NCI-H1417 (cell line): ENCODE measurements at regions not wholly inside any gene's neighbourhood (a gene's known extent, or its start where the extent isn't known, plus 50 kb on each side); places are given as distances from the start of the nearest gene placed in this dataset.
A peak's percentile ranks its signal among the peaks of the same experiment; 100 is the strongest.
"Not testable (repeated sequence)": the region's sequence is repeated elsewhere in the genome, so short reads cannot be mapped to it uniquely, and the experiment has no call there.

Experiments used
- DNase-seq, 3 experiments: peaks; one replicate each; lab custom pipeline; 2025; lab: John Stamatoyannopoulos, UW

DNA sequence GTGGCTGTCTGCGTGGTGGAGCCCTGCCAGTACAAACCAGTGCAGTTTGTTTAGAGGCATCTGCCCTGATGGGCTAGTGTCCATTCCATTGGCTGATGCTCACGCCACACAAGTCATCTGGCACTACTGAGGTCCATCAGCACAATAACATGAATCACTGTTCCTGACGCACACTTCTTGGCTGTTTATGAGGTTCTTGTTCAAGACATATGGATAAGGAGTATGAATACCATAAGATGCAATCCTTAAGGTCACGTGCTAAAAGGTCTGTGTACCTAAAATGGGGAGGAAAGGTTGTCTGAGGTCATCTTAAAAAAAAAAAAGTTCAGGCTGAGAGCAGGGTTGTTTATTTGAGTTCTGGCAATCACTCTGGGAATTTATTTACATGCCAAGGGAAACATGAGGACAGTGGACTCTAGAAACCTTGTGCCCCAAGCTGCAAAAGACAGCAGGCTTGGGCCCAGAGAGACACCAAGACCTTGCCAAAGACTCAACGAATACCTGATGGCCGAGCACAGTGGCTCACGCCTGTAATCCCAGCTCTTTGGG lies 54.1 kb upstream of the SHLD1 start:
- no peak for DNase-seq

DNA sequence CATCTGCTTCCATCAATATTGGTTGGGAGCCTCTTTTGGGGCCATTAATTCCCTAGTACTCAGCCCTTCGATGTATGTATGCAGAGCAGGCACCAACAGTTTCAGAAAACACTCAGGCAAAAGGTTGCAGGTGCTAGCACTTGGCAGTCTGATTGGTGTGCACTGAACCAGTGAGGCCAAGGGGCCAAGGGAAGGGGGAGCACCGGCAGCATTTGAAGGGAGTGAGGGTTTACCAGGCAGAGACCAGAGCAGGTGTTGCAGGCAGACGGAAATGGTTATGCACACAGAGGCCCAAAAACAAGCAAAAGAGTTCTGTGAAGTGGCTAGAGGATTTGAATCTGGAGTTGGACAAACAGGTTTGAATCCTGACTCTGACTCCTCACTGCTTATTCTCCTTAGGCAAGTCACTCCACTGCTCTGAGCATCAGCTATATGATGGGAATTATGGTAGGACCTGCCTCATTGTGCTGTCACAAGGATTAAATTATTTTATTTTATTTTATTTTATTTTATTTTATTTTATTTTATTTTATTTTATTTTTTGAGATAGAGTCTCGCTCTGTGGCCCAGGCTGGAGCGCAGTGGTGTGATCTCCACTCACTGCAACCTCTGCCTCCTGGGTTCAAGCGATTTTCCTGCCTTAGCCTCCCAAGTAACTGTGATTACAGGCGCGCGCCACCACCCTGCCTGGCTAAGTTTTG lies 58.1 kb upstream of the SHLD1 start:
- peak; percentile 62 to 92 (median 87) for DNase-seq

DNA sequence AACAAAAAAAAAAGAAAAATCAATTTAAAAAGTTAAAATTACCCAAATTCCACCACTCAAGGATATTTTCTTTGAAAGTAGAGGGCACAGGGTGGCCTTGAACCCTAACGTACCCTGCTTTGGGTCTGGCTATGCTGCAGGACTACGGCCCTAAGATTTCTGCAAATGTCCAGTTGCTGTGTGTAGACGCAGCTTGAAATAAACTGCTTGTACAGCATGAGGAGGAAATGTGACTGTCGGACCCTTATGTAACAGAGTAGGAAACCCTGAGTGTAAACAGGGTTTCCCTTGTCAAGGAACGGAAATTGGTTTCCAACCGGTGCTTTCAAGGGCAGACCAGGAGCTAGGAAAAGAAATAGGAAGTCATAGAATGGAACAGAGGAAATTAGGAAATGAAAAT lies 60.7 kb upstream of the SHLD1 start:
- no peak for DNase-seq

DNA sequence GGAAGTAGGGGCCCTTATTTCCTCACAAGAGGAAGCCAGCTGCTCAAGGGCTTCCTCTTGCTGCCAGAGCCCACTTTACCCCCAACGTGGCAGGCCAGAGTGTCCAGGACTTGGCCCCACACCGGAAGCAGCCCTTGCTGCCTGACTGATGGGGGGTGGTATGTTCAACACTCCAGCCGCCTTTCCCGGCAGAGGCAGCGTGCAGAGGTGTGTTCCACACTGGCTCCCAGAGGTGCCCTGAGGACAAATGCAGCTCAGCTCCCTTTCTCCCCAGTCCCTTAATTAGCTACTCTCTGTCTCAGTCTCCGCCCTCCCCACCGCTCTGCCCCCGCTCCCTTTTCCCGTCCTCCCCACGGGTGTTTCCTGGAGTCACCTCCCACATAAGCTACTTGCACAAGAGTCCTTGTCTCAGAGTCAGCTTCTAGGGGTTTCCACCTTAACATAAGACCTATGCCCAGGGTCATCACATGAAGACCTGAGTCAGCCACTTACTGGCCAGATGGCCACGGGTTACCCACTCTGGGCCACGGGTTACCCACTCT lies 61.7 kb upstream of the SHLD1 start:
- peak in 2 of 3 experiments; percentile 27 to 39 for DNase-seq

DNA sequence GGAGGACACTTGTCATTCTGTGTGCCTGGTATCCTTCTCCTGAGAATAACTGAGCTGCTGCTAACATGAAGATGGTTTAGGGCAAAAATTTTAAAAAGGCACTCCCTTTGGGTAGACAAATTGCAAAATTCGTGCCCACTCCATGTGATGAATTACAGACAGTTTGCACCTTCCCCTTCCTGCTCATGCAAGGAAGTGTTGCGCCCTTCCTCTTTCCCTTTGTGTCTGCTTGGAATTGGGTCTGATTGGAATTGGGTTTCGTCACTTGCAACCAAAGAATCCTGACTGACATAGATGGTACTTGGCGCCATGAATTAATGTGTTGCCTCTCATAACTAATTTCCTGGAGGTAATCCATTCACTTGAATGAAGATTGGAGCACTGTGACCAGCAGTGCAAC lies 62.3 kb upstream of the SHLD1 start:
- no peak for DNase-seq

DNA sequence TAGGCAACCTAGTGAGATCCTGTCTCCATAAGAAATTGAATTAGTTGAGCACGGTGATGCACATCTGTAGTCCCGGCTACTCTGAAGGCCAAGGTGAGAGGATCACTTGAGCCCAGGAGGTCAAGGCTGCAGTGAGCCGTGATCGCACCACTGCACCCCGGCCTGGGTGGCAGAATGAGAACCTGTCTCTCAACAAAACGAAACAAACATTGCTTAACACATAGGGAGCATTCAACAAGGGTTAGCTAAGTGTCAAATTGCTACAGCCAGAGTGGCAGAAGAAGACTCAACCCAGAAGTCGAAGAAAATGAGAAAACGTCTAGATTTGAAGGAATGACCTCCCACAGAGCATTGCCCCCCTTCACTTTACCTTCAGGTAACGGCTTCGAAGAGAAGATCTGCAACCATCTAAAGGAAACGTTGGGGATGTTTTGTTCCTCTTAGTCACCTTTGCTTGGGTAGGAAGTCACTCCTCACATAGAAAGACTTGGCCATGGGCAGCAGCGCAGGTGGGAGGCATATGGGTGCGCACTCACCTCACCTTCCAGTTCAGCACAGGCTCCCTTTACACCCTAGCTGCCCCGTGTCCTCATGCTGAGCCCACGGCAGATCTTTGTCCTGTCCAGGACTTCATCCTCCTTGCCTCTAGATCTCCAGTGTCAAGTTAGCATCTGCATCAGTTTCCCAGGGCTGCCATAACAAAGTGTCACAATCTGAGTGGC lies 63.7 kb upstream of the SHLD1 start:
- DNase-seq: no peak

DNA sequence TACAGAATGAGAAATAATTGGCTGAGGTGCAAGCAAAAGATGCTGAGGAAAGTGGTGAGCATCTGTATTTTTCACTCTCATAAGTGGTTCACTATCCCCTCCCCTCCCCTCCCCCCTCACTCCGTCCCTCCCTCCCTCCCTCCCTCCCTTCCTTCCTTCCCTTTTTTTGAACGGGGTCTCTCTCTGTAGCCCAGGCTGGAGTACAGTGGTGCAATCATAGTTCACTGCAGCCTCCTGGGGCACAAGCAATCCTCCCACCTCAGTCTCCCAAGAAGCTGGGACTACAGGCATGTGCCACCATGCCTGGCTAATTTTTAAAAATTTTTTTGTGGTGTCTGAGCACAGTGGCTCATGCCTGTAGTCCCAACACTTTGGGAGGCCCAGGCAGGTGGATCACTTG lies 67.6 kb upstream of the SHLD1 start:
- not testable (repeated sequence) for DNase-seq

DNA sequence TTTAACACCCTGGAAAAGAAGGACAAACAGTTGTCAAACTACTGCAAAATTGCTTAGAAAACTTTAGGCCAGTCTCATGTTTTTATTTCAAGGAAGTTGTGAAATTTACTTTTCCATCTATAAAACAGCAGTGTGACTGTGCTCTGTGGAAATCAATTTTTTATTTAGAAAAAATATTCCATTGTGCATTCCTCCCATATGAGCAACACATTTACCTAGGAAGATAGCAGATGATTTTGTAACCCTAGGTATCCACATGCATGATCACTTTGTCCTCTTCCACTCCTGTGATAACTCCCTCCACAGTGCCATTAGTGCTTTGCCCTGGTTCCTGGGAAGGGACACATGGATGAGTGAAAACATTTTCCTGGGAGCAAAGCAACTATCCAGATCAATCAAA lies 69.4 kb upstream of the GPCPD1 start:
- DNase-seq: no peak

DNA sequence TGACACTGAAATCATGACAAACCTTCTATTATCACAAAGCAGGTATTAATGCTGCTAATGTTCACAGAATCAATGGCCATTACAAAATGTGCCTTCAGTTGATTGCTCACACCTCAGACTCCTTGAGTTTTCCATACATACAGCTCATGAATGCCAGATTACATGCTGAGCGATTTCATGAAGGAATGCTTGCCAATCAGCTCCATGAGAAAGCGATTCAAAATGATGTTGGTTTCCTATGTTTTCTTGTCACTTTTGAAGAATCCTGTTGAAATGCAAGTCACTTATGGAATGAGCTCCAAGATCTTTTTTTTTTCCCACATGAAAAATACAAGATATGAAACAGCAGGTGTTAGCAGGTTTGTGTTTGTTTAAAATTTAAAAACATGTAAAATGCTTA lies 68.0 kb upstream of the GPCPD1 start:
- DNase-seq: no peak

DNA sequence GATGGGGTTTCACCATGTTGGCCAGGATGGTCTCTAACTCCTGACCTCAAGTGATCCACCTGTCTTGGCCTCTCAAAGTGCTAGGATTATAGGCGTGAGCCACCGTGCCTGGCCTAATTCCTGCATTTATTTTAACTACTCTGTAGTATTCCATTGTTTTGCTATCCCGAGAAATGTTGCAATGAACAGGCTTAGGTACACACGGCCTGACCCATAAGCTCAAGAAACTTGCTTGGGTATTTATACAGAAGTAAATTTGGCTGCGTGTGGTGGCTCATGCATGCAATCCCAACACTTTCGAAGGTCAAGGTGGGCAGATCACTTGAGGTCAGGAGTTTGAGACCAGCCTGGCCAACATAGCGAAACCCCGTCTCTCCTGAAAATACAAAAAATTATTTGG lies 67.1 kb upstream of the GPCPD1 start:
- not testable (repeated sequence) for DNase-seq

DNA sequence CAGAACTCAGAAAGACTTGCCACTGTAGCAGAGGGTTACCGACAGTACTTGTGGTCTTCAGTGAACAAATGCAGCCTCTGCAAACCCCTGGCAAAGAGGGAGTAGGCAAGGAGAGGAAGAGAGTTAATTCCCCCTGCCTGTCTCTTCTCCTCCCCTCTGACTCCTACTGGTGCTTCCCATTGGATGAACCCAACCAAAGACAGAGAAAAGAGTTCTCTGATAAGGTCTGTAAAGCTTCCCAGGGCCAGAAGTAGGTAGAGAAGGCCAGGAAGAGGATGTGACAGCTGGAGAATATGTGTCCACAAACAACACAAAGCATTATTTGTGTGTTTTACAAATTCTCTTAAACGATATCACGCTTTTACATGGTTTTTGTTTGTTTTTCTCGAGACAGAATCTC lies 66.6 kb upstream of the GPCPD1 start:
- DNase-seq: no peak

DNA sequence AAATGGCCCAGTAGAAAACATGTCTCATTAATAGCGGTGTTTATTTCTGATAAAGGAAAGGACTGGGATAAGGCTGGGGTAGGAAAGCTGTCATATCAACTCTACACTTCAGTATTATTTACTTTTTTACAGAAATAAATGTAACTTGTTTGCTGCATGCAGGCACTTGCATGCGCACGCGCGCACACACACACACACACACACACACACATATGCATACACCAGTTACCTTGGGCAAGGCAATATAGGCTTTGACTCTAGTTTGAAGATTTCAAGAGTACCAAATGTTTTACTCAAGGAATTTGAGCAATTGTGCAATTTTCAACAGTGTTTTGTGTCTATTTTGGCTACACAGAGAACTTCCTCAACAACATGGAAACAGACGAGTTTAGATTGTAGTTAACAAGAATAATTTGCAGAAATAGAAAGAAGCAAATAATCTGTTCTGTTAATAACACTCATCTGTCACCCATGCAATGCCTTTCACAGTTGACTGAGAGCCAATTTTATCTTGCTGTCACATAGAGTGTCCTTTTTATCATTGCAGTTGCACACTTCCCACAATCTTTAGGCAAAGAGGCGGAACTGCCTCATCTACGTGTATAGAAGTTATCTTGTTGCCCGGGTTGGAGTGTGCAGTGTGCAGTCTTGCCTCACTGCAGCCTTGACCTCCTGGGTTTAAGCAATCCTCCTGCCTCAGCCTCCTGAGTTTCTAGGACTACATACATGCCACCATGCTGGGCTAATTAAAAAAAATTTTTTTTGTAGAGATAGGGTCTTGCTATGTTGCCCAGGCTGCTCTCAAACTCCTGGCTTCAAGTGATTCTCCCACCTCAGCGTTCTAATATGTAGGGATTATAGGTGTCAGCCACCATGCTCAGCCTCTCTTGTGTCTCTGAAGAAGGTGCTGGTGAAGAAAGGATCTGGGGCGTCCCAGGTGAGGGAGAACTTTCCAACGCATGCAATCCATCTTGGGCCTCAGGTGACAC lies 64.6 kb upstream of the GPCPD1 start:
- DNase-seq: no peak

DNA sequence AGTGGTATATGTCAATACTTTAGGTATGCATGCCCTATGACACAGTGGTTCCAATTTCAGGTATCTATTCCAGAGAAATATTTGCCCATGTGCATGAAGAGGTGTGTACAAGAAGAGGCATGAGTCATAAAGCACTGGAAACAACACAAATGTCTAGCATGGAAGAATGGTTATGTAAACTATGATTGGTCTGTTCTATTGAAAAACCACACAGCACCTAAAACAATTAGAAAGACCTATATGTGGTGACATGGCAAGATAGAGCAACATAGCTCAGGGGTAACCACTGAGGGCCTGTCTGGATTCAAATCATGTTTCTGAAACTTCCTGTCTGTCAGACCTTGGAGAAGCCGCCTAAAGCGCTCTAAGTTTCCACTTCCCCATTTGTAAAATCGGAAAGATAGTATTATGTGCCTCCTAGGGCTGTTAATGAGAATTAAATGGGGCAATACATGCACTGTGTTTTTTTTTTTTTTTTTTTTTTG lies 63.4 kb upstream of the GPCPD1 start:
- no peak for DNase-seq

DNA sequence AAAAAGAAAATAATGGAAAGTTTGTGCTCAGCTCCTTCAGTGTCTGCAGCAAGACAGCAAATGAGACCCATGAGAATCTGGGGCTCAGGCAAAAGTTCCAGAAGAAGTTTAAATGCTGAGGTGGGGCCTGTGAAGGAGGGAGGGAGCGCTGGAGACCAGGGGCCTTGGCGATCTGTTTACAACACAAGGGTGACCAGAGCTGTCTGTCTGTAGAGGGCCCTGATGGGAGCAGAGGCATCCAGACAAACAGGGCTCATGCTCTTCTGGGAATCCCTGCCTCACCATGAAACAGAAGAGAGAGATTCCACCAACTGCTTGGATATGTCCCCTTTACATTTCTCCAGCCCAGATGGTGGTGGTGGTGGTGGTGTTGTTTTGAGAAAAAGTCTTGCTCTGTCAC lies 60.1 kb upstream of the GPCPD1 start:
- DNase-seq: no peak

DNA sequence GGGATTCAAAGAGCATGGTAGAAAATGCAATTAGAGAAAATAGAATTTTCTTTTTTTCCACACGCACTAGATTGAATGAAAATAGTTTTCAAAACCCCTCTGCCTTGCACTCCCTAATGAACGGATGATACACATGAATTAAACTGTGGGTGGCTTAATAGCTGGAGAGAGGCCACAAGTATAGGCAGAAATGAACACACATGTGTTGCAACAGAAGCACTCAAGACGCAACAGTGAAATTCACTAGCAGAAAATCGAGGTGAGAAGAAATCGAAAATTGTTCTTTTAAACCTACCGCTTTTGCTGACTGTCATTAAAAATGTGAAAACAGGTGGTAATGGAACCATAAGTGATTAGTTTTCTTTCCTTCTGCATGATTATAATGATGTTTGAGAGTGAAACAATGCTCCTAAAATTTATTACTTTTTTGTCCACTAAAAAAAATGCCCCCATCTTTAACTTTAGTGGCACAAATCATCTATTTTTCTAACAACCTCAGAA lies 59.3 kb upstream of the GPCPD1 start:
- DNase-seq: no peak

DNA sequence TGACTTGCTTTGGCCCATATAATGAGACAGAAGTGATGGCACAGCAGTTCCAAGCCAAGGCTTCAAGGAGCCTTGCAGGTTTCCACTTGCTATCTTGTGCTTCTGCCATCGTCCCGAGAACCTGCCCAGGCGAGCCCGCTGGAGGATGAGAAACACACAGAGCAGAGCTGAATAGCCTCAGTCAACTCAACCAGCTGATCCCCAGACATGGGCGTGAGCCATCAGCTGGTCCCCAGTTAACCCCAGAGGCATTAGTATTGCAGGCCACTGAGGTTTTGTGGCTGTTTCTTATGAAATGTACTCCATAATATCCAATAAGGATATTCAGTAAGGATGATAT lies 57.7 kb upstream of the GPCPD1 start:
- DNase-seq: no peak

DNA sequence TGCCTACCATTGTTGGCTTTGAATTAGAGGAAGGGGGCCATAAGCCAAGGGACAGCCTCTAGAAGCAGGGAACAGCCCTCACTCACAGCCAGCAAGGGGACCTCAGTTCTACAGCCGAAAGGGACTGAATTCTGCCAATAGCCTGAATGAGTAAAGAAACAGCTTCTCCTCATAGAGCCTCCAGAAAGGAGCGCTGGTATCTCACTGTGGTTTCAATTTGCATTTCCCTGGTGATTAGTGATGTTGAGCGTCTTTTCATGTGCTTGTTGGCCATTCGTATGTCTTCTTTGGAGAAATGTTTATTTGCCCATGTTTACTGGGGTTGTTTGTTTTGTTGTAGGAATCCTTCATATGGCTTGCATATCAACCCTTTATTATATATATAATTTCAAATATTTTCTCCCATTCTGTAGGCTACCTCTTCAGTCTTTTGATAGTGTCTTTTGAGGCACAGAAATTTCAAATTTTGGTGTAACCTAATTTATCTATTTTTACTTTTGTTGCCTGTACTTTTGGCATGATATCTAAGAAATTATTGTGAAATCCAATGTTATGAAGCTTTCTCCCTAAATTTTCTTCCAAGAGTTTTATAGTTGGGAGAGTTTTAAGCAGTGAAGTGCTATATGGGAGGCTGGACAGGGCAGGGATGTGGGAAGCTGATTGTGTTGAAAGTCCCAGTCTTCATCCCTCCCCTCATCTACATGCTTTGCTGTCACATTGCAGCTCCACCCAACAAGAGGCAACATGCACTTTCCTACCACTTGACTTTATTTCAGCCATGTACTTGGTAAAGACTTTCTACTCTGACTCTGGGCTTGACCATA lies 57.1 kb upstream of the GPCPD1 start:
- DNase-seq: no peak

DNA sequence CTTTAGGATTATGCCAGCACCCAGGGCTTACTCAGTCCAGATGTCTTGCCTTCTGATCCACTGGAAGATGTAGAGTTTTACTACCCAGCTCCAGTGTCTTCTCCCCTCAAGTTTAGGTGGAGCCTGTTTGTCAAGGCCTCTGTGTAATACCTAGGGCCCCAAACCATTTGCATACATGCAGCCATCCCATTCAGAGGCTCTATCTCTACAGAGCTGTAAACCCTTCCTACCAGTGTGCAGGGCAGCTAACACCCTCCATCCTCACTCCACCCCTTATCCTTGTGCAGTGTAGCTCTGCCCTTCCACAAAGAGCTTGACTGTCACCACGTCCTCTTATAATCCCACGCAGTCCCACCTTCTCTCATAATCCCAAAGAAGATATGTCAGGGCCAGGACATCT lies 54.6 kb upstream of the GPCPD1 start:
- no peak for DNase-seq

DNA sequence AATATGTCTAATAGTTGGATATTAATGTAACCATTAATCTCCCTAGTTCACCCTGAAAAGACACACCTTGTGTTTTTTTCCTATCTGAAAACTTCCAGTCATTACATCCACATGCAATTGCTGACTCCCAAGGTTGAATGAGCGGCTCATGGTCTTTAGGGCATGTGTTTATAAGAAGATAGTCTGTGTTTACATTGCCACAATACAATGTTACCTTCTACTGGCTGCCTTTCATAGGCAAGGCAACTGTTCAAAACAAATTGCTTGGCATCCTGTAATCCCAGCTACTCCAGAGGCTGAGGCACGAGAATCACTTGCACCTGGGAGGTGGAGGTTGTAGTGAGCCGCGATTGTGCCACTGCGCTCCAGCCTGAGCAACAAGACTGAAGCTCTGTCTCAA lies 52.6 kb upstream of the GPCPD1 start:
- DNase-seq: no peak

DNA sequence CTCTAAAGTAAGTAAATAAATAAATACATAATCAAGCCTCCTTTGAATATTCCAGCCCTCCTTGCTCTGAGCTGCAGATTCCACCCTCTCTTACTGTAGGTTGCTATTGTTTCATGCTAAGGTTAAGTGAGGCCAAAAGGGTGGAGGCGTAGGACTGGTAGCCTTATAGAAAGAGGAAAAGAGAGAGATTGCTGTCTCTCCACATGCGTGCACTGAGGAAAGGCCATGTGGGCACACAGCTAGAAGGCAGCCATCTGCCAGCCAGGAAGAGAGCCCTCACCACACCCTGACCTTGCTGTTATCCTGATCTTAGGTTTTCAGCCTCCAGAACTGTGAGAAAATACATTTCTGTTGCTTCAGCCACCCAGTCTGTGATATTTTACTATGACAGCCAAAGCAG lies 52.0 kb upstream of the GPCPD1 start:
- no peak for DNase-seq

DNA sequence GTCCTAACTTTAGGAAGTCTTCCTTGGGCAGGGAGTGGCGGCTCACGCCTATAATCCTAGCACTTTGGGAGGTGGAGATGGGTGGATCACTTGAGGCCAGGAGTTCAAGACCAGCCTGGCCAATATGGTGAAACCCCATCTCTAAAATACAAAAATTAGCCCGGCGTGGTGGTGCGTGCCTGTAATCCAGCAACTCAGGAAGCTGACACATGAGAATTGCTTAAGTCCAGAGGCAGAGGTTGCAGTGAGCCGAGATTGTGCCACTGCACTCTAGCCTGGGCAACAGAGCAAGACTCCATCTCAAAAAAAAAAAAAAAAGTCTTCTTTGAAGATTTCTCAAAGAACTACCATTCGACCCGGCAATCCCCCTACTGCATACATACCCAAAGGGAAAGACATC lies 50.0 kb upstream of the GPCPD1 start:
- DNase-seq: not testable (repeated sequence)
